CD4-positive, alpha-beta T cell treated with Interleukin-21 for 1 hour (primary cell): ENCODE measurements at regions not wholly inside any gene's neighbourhood (a gene's known extent, or its start where the extent isn't known, plus 50 kb on each side); places are given as distances from the start of the nearest gene placed in this dataset.
"Not testable (repeated sequence)": the region's sequence is repeated elsewhere in the genome, so short reads cannot be mapped to it uniquely, and the experiment has no call there.

Source experiments
- DNase-seq: peaks from one replicate; pipeline ENCODE4 v3.0.0-alpha.2; 2020

GRCh38 chr2:87497700-87498099 lies 250.2 kb upstream of the PLGLB2 start:
- not testable (repeated sequence) for DNase-seq

GRCh38 chr2:87498169-87498853 lies 249.6 kb upstream of the PLGLB2 start:
- DNase-seq: not testable (repeated sequence)

- not testable (repeated sequence) for DNase-seq
Observed at GRCh38 chr2:87498854-87499238, 249.0 kb upstream of the PLGLB2 start.

DNA sequence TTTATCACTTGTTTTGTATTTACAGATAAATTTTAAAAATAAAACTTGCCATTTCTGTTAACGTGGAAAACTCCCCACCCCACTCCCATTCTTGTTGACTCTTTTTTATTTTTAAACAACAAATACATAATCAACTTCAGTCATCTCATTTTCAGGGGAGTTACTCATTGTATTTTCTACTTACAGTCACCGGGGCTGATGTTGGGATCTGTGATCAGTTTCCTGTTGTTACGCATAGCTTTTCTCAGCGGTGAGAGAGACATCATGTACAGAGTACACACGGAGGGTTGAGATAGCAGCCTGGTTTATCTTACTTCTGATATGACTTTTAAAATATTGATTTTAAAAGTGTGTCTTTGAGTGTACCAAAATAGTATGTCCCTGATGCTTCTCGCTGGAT lies 248.0 kb upstream of the PLGLB2 start:
- DNase-seq: peak; percentile 71

DNA sequence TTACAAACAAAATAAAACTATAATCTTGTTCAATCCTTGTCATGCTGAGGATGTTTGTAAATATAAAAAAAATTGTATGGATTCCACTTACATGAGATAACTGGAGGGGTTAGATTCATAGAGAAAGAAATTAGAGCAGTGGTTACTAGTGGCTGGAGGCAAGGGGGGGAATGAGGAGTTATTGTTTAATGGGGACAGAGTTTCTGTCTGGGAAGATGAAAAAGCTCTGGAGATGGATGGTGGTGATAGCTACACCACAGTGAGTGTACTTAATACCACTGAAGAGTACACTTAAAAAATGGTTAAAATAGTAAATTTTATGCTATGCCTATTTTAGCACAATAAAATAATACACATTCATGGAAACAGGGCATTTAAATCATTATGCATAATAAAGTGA lies 247.5 kb upstream of the PLGLB2 start:
- DNase-seq: not testable (repeated sequence)

GRCh38 chr2:87500951-87501350 lies 246.9 kb upstream of the PLGLB2 start:
- peak; percentile 46 for DNase-seq

DNA sequence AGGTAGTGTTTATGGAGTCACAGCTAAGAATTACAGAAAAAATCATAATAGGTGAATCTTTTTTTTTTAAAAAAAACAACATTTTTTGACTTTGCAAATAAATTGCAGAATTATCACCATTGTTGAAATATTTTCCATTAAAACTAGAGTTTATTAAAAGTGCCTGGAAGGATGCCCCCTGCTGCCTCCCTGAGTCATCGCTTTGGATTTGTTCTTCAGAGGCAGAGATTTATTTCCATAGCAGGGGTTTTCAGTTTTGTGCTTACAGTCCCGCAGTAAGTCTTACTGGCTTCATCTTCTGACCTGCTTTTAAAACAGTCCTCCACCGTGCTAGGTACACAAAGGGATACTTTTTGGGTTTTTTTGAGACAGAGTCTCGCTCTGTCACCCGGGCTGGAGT lies 244.9 kb upstream of the PLGLB2 start:
- DNase-seq: not testable (repeated sequence)

DNA sequence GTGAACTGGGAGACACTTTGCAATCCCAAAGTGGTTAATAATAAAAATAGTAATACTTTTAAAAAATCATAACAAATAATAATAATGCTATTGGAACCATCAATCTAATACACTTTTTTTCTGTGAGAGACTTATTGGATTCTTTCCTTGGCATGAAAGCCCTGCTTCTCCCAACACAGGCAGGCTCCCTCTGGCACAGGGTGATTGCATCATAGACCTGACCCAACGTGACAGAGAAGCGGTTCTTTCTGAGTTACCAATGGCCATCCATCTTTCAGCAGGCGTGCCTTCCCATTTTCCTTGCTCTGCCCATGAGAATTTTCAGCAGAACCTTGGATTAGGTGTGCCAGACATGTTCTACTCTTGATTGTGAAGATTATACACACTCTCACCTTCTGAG lies 242.6 kb upstream of the PLGLB2 start:
- DNase-seq: not testable (repeated sequence)

GRCh38 chr2:87505909-87506308 lies 242.0 kb upstream of the PLGLB2 start:
- DNase-seq: not testable (repeated sequence)

DNA sequence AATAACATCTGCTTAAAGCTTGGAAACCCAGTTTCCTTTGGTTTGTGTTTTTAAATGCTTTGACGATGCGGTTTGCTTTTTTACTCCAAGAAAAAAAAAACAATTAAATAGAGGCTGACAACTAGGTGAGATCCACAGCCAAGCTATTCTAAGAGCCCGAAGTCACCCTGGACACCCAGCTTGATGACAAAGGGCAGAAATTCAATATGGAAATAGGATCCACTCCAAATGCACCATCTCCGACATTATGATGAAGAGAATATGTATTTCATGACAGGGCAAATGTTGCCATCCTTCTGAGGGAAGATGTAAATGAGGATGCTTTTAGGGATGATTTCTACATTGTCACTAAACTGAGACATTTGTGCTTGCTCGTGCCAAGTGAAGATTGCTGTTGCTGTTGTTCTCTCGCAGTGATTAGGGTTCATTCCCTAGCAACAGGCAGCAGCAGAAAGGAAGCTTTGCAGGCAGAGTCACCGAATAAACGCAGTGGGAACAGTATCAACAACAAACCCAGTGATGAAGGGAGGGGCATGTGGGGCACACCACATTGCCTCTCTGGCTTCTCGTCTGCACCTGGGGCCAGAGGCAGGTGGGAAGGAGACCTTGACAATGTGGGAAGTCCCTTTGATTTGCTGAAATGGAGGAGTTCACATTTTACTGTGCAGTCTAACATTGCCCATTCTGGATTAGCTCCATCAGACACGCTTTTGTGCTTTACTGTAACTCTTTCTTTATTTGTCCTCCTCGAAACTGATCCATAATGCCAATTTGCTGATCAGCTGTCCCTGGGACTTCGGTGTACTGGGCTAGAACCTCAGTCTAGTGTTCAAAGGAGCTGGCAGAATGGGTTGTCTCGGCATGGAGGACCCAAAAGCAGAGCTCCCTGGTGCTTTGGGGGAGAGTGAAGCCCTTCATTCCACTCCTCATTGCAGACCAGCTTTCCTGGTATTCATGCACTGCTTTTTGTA lies 240.2 kb upstream of the PLGLB2 start:
- peak; percentile 83 for DNase-seq

GRCh38 chr2:87511195-87511778 lies 236.6 kb upstream of the PLGLB2 start:
- peak; percentile 50 for DNase-seq

DNA sequence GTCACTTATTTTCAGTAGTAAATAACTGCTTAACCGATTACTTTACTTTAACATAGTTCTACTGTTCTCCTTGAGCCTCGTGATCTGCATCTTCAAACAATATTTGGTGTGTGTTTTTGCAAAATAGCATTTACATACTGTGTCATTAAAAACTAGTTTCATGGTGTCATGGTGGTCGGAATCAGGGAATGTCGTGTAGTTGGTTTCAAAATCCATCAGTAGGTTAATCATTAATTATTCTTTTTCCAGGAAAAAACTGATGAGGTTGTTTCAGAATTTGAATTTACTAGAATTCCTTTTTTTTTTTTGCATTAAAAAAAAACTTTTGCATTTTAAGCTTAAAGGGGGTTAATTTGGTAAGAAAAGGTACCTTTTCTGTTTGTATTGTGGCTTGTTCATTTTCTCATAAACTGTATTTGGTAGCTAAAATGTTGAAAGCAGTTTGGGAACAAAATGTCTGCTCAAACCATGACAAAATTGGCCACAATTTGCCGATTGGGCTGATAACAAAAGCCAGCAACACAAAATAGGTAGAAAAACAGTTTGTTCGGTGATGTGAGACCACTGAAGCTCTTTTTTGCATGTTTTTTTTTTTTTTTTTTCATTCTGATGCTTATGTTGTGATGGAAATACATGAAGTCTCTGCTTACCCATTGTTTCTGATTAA lies 234.9 kb upstream of the PLGLB2 start:
- not testable (repeated sequence) for DNase-seq

GRCh38 chr2:87514034-87514433 lies 233.9 kb upstream of the PLGLB2 start:
- not testable (repeated sequence) for DNase-seq

DNA sequence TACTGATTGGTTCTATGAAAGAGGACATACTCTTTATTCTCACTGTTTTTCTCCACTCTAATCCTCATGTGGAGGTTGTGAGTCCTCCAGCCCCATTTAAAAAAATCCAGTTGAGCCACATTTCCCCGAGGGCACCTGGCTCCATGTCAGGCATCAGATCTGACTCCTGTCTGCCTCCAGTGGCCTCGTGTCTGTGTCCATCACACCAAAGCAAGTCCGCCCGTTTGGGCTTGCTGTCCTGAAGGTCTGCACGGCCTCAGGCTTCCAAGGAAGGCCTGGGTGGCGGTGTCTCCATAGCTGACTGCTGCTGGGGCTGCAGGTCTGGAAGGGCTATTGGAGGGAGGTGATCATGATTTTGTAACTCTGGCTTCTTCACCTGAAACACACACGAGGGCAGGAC lies 233.4 kb upstream of the PLGLB2 start:
- not testable (repeated sequence) for DNase-seq

DNA sequence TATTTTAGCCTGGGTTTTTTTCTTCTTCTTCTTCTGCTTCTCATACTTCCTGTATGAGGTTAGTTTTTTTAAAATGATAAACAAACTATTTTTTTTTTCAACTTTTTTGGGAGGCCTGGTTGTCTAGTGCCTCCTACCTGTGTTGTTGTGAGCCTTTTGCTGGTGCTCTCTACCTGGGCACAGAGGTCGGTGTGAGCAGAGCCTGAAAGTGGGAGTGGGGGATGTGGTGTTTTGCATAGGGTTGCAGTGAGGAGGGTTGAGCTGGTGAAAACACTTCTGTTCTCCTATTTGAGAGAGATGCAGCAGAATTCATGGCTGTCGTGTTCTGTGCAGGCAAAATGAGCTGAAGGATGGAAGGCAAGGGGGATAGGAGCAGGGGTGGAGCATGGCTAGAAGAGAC lies 232.7 kb upstream of the PLGLB2 start:
- peak; percentile 57 for DNase-seq

DNA sequence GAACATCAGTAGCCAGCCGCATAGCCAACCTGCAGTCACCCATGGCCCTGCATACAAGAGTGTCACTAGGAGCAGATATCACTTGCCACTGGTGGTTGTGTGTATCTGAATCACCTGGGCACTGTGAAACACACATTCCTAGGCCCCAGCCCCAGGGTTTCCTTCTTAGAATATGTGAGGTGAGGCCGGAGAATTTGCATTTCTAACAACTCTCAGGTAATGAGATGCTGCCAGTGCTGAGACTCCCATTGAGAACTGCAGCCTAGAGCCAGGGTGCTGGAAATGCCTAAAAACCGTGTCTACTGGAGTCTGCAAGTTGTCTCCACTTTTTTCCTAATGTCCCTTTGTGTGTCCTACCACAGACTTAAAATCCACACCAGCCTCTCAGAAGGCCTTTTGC lies 232.0 kb upstream of the PLGLB2 start:
- not testable (repeated sequence) for DNase-seq

- DNase-seq: not testable (repeated sequence)
Observed at GRCh38 chr2:87516369-87516967, 231.4 kb upstream of the PLGLB2 start.

DNA sequence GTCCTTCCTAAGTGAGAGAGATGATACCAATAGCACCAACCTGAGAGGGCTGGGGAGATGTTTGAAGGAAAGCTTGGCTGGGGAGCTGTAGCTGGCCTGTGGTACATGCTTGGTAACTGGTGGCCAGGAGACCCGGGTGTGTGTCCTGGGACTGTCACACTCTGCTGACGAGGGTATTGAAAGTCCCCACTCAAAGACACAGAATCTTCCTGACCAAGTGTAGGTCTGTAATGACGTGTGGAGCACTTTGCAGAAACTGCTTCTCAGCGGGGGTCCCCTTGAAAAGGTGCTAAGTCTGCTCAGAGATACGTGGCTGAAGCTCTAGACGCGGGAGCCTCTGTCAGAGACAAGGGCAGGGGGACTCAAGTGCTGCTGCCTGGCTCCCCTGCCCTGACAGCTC lies 230.4 kb upstream of the PLGLB2 start:
- peak; percentile 51 for DNase-seq

- not testable (repeated sequence) for DNase-seq
Observed at GRCh38 chr2:87518066-87518465, 229.8 kb upstream of the PLGLB2 start.

DNA sequence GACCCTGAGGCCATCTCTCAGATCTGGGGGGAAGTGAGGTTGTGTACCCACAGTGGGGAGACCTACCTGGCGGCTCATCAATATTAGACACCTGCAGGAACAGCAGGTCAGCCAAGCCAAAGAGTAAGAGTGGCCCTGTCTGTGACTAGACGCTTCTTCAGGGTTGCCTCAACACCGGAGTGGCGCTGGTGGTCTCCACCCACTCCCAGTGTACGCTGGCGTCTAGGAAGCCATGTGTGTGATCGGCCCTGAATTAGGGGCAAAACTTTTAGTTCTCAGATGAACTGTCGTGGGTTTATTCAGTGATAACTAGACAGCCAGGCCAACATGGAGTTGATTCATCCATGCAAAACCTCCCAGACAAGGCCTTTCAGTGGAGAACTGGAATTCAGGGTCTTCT lies 229.3 kb upstream of the PLGLB2 start:
- not testable (repeated sequence) for DNase-seq

DNA sequence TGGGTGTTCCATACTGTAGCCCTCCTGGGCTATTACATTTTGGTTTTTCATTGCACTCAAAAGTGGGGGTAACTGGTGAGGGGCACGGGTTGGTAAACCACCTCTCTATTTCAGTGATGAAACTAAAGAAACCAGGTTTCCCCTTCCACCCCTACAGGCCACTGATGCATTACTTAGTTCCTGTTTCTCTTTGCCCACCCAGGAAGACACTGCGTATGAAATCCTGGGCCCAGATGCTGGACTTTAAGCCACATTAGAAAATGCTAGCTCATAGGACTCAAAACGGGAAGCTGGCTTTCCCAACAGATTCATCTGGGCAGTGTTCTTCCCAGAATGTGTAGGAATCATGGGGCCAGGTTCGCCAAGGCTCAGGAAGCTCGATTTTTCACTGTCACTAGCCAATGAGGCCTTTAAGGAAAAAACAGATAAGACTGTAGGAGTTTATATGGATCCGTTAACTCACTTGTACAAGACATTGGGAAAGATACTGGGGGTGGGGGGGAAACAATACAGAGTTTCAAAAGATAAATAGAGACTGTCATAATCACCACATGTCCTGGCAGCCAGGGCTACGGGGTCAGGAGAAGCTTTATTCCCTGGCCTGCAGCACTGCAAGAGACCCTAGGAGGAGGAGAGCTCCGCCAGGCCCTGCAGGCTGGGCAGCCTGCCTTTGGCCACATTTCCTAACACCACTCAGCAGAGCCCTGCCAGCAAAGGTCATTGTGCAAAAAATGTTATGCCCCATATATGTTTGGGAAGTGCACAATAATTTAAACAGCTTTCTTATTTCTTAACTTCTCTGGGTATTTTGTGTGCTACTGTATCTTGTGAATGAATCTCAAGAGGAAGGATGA lies 228.5 kb upstream of the PLGLB2 start:
- not testable (repeated sequence) for DNase-seq
